B cell (primary cell): ENCODE measurements at regions not wholly inside any gene's neighbourhood (a gene's known extent, or its start where the extent isn't known, plus 50 kb on each side); places are given as distances from the start of the nearest gene placed in this dataset.

Source experiments
- CTCF ChIP-seq: fragments of 200-600 bp; IDR thresholded peaks from one replicate; pipeline ENCODE4 v1.8.0; 2022; ENCODE audit warnings: antibody characterized with exemption, mild to moderate bottlenecking
- EZH2 ChIP-seq: IDR thresholded peaks from 2 replicates; pipeline ENCODE4 v1.6.1; 2012; ENCODE audit warnings: borderline replicate concordance, low read depth, mild to moderate bottlenecking, moderate library complexity, low read length; ENCODE audit not compliant: insufficient read depth, poor library complexity, severe bottlenecking

- TF ChIP-seq CTCF (no peak), EZH2 (no peak)
These were observed 996.2 kb downstream of the SUCLG1 start for GRCh38 chr2:83462881-83463280.
